ENCODE measurements at regions not wholly inside any gene's neighbourhood (a gene's known extent, or its start where the extent isn't known, plus 50 kb on each side); places are given as distances from the start of the nearest gene placed in this dataset.

DNA sequence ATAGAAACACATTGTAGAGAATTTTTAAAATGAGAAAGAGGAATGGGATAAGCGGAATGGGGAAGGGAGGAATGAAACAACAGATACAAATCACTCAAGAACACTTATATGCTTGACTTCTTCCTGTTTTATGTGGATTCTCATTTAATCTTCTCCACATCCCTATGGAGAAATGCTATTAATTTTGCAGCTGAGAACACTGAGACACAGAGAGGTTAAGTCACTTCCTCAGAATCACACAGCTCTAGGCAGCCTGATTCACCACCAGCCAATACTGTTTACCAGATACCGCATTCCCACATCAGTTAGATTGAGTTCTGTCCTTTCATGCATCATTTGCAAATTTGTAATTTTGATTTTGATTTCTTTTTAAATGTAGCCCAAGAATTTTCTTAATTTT, 170.5 kb downstream of the SH2D4B start:
- TF ChIP-seq, protein P1, sequence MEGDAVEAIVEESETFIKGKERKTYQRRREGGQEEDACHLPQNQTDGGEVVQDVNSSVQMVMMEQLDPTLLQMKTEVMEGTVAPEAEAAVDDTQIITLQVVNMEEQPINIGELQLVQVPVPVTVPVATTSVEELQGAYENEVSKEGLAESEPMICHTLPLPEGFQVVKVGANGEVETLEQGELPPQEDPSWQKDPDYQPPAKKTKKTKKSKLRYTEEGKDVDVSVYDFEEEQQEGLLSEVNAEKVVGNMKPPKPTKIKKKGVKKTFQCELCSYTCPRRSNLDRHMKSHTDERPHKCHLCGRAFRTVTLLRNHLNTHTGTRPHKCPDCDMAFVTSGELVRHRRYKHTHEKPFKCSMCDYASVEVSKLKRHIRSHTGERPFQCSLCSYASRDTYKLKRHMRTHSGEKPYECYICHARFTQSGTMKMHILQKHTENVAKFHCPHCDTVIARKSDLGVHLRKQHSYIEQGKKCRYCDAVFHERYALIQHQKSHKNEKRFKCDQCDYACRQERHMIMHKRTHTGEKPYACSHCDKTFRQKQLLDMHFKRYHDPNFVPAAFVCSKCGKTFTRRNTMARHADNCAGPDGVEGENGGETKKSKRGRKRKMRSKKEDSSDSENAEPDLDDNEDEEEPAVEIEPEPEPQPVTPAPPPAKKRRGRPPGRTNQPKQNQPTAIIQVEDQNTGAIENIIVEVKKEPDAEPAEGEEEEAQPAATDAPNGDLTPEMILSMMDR (IDR thresholded peaks at IDR 0.05; ENCODE audit: borderline replicate concordance, extremely low read depth, low read length, poor library complexity, severe bottlenecking): no peak
- TF ChIP-seq EZH2 (IDR thresholded peaks at IDR 0.05; ENCODE audit: borderline replicate concordance, low read depth, low read length, severe bottlenecking): no peak
